ENCODE measurements at regions not wholly inside any gene's neighbourhood (a gene's known extent, or its start where the extent isn't known, plus 50 kb on each side); places are given as distances from the start of the nearest gene placed in this dataset.

DNA sequence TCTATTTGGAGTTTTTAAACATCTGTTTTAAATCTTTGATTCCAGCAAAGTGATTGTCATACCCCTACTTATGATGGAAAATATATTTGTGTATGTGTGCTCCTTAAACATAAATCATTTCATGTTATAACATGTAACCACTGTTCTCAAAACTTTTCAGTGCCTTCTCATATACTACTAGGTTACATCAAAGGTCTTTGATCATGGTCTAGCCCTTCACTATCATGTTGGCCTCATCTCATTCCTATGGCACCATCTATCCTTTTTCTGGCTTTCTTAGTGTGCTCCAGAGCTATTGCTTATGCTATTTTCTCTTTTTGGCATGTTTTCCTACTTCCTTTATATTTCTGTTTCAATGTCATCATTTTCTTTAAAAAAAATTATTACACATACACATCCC lies 367.9 kb upstream of the SLC39A10 start:
- H3K36me3 ChIP-seq, result no peaks in the 10 kb centered on the region
- H3K27me3 ChIP-seq, result no peaks in the 10 kb centered on the region
- H3K27ac ChIP-seq, result no peak overlapping the region
- ATAC-seq (no peak), DNase-seq (no peak)
- peaks cover 0 to 3% of the 10 kb centered on the region in 2 donors for H3K9me3 ChIP-seq
- no peaks in the 10 kb centered on the region for H3K4me1 ChIP-seq
- TF ChIP-seq, protein P1, sequence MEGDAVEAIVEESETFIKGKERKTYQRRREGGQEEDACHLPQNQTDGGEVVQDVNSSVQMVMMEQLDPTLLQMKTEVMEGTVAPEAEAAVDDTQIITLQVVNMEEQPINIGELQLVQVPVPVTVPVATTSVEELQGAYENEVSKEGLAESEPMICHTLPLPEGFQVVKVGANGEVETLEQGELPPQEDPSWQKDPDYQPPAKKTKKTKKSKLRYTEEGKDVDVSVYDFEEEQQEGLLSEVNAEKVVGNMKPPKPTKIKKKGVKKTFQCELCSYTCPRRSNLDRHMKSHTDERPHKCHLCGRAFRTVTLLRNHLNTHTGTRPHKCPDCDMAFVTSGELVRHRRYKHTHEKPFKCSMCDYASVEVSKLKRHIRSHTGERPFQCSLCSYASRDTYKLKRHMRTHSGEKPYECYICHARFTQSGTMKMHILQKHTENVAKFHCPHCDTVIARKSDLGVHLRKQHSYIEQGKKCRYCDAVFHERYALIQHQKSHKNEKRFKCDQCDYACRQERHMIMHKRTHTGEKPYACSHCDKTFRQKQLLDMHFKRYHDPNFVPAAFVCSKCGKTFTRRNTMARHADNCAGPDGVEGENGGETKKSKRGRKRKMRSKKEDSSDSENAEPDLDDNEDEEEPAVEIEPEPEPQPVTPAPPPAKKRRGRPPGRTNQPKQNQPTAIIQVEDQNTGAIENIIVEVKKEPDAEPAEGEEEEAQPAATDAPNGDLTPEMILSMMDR (IDR thresholded peaks at IDR 0.05), result no peak
- intact Hi-C loops (cut with DNase I), result no loop called here
- no peak overlapping the region for H3K4me3 ChIP-seq

DNA sequence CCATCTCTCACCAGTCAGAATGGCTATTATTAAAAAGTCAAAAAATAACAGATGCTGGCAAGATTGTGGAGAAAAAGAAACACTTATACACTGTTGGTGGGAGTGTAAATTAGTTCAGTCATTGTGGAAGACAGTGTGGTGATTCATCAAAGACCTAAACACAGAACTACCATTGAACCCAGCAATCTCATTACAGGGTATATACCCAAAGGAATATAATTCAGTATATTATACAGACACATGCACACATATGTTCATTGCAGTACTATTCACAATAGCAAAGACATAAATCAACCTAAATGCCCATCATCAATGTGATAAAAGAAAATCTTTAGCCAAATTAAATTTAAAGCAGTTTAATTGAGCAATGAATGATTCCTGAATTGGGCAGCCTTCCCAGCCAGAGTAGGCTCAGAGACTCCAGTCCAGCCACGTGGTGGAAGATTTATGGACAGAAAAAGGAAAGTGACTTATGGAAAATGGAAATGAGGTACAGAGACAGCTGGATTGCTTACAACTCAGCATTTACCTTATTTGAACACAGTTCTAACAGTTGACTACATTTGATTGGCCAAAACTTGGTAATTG lies 377.1 kb upstream of the SLC39A10 start:
- DNase-seq (no peak), ATAC-seq (no peak)
- Histone ChIP-seq H3K9me3 (no peaks in the 10 kb centered on the region), H3K27me3 (no peaks in the 10 kb centered on the region), H3K4me3 (no peak overlapping the region), H3K4me1 (no peaks in the 10 kb centered on the region), H3K36me3 (no peaks in the 10 kb centered on the region), H3K27ac (no peak overlapping the region)
- intact Hi-C loops (cut with DNase I), result no loop called here
- TF ChIP-seq, protein P1 (IDR thresholded peaks at IDR 0.05), result no peak

DNA sequence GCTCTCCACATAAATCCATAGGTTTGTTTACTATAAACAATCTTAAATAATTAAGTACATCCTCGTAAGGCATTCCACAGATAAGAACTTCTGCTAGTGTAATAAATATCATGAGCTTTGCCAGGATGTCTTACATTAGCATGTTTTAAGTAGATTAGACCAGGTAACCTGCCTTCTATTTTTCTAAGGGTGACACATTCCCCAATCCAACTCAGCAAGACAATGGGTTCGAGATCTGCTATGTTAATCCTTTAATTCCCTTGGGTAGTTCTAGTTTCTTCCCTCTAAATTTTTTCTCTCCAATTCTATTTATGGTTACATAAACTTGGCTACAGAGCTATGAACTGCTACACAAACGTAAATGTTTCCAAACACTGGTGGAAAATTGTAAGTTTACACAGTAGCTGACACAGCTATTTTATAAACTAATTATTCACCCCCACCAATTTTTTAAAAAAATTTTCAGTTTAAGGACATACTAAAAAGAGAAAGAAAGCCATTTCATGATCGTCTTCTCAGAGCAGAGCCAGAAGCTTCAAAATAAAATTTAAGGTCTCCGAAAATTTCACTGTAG lies 386.5 kb upstream of the SLC39A10 start:
- Histone ChIP-seq H3K9me3 (no peaks in the 10 kb centered on the region), H3K36me3 (no peaks in the 10 kb centered on the region), H3K4me1 (no peaks in the 10 kb centered on the region), H3K27me3 (no peaks in the 10 kb centered on the region), H3K4me3 (no peak overlapping the region), H3K27ac (no peak overlapping the region)
- ATAC-seq, result no peak
- TF ChIP-seq, protein P1 (IDR thresholded peaks at IDR 0.05), result no peak
- DNase-seq, result no peak
- intact Hi-C loops (cut with DNase I), result no loop called here

DNA sequence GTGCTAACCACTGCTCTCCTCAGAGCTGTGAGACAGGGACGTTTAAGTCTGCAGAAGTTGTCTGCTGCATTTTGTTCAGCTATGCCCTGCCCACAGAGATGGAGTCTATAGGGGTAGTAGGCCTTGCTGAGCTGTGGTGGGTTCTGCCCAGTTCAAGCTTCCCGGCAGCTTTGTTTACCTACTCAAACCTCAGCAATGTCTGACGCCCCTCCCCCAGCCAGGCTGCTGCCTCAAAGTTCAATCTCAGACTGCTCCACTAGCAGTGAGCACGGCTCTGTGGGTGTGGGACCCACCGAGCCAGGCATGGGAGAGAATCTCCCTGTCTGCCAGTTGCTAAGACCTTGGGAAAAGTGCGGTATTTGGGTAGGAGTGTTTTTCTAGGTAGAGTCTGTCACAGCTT lies 387.8 kb upstream of the SLC39A10 start:
- Histone ChIP-seq H3K4me1 (no peaks in the 10 kb centered on the region), H3K9me3 (no peaks in the 10 kb centered on the region), H3K27ac (no peak overlapping the region), H3K27me3 (no peaks in the 10 kb centered on the region), H3K36me3 (no peaks in the 10 kb centered on the region), H3K4me3 (no peak overlapping the region)
- intact Hi-C loops (cut with DNase I), result no loop called here
- TF ChIP-seq, protein P1 (IDR thresholded peaks at IDR 0.05), result no peak
- no peak for DNase-seq
- ATAC-seq, result no peak

DNA sequence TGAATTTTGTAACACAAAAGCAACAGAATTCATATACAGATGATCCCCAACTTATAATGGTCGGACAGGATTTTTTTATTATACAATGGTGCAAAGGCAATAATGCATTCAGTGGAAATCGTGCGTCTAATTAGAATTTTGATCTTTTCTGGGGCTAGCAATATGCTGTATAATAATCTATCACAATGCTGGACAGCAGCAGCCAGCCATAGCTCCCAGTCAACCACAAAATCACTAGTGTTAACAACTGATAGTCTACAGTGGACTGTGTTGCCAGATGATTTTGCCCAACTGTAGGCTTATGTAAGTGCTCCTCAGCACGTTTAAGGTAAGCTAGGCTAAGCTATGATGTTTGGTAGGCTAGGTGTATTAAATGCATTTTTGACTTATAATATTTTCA lies 399.0 kb upstream of the SLC39A10 start:
- H3K4me3 ChIP-seq, result no peak overlapping the region
- ATAC-seq, result no peak
- H3K27me3 ChIP-seq, result no peaks in the 10 kb centered on the region
- intact Hi-C loops (cut with DNase I), result no loop called here
- H3K36me3 ChIP-seq, result no peaks in the 10 kb centered on the region
- TF ChIP-seq, protein P1 (IDR thresholded peaks at IDR 0.05), result no peak
- no peak for DNase-seq
- peaks cover 0 to 4% of the 10 kb centered on the region in 2 donors for H3K9me3 ChIP-seq
- H3K27ac ChIP-seq, result no peak overlapping the region
- no peaks in the 10 kb centered on the region for H3K4me1 ChIP-seq

All from left lung (tissue), 4 donors.